Heart left ventricle (tissue), 16 donors: ENCODE measurements at regions not wholly inside any gene's neighbourhood (a gene's known extent, or its start where the extent isn't known, plus 50 kb on each side); places are given as distances from the start of the nearest gene placed in this dataset.
"Not testable (repeated sequence)": the region's sequence is repeated elsewhere in the genome, so short reads cannot be mapped to it uniquely, and the experiment has no call there.

Experiments used
- ATAC-seq, 4 donors: fragments of 200-7000 bp; cut with Tn5 transposase; one replicate each; pipeline ENCODE4 v1.9.1; 2020 to 2022; ENCODE audit warnings: moderate library complexity in 4 of 4, mild to moderate bottlenecking in 3 of 4, moderate number of reproducible peaks in 1 of 4
- DNase-seq, 5 donors: peaks; one replicate each; pipeline ENCODE4 v3.0.0-alpha.2; 2020
- H3K27ac ChIP-seq, 12 donors: fragments of 200-600 bp; sonication (generic) in 4 of 12; one replicate each; pipeline versions ENCODE4 v1.5.0 to v1.8.0; 2016 to 2022; ENCODE audit warnings: mild to moderate bottlenecking in 2 of 12
- H3K27me3 ChIP-seq, 9 donors: fragments of 200-600 bp; sonication (generic) in 2 of 9; one replicate each; pipeline versions ENCODE4 v1.5.1 to v1.8.0; 2016 to 2022; ENCODE audit warnings: mild to moderate bottlenecking in 3 of 9
- H3K36me3 ChIP-seq, 9 donors: fragments of 200-600 bp; sonication (generic) in 2 of 9; one replicate each; pipeline versions ENCODE4 v1.5.0 to v1.8.0; 2018 to 2022; ENCODE audit warnings: mild to moderate bottlenecking in 2 of 9
- H3K4me1 ChIP-seq, 12 donors: fragments of 200-600 bp; sonication (generic) in 4 of 12; one replicate each; pipeline versions ENCODE4 v1.5.0 to v1.8.0; 2016 to 2022; ENCODE audit warnings: mild to moderate bottlenecking in 3 of 12
- H3K4me3 ChIP-seq, 12 donors: fragments of 200-600 bp; sonication (generic) in 4 of 12; one replicate each; pipeline versions ENCODE4 v1.5.0 to v1.8.0; 2017 to 2022; ENCODE audit warnings: mild to moderate bottlenecking in 9 of 12, moderate library complexity in 4 of 12
- H3K9me3 ChIP-seq, 12 donors: fragments of 200-600 bp; sonication (generic) in 4 of 12; one replicate each; pipeline versions ENCODE4 v1.5.0 to v1.8.0; 2016 to 2022; ENCODE audit warnings: mild to moderate bottlenecking in 1 of 12
- CTCF ChIP-seq, 12 donors: fragments of 200-600 bp; sonication (generic) in 4 of 12; IDR thresholded peaks; one replicate each; pipeline versions ENCODE4 v1.5.0 to v1.8.0; 2018 to 2022; ENCODE audit warnings: antibody characterized with exemption in 12 of 12, mild to moderate bottlenecking in 5 of 12
- POLR2A ChIP-seq, 2 donors: fragments of 450-650 bp; IDR thresholded peaks; one replicate each; pipeline ENCODE4 v1.6.1; 2017; ENCODE audit warnings: antibody characterized with exemption in 2 of 2, mild to moderate bottlenecking in 2 of 2, moderate library complexity in 2 of 2
- WGBS, 4 donors: extraction: QIAGEN DNeasy Blood & Tissue Kit in 2 of 4; methylation state at CpG; one replicate each; pipeline versions ENCODE4 v1.1.5 to v1.1.7; 2013 to 2018; 5-methylcytosine and 5-hydroxymethylcytosine counted together
- intact Hi-C, 10 donors: fragments of 100-400 bp; cut with DNase I; formaldehyde crosslinking; loops; one replicate each; pipeline versions ENCODE4 v1.11.1 to v1.14.2; 2022
- donor health status: ischemic (EF 13 %, LVEDD 7.1; RV severe dilation, severe dysfunction).
- donor health status: healthy with polysubstance abuse.
- donor health status: DM: no; HTN: yes; CAD: no.
- donor health status: DM: no; HTN: no; CAD: no.
- donor health status: ischemic (EF 25% LVEDD 6.9; RV normal size, moderate dysfunction).
- donor health status: ischemic (EF 25% LVEDD 5.7; RV mildly dilated, moderate dysfunction).
- donor health status: healthy.
- donor health status: DM: yes; HTN: yes; CAD: no.
- donor health status: ischemic (EF 35%, LVEDD 5.7; RV mildly dilated, moderate dysfunction).
- donor health status: nonischemic (EF 11% LVEDD 7.7; RV severe dilation, severe dysfunction).
- donor health status: DM: yes; HTN: yes; CAD: no.
- donor health status: PGD.
- donor health status: ischemic (EF 29% LVEDD 5.4; RV normal size, mild dysfunction).
- donor health status: nonischemic (EF 23%, LVEDD 6.1; RV moderate dilation, normal function).

GRCh38 chrX:13482746-13483541, 86.5 kb upstream of the EGFL6 start:
- intact Hi-C loops: loop anchor here in 6 of 10 donors (10.0 kb wide), 5 partner anchors 118 to 668 kb away; no protein-coding TSS in a partner anchor
- peak in 1 of 4 donors; percentile 13 for ATAC-seq

GRCh38 chrX:13480780-13481179, 88.6 kb upstream of the EGFL6 start:
- H3K36me3 ChIP-seq, H3K4me3 ChIP-seq, H3K27ac ChIP-seq, H3K9me3 ChIP-seq, DNase-seq, ATAC-seq: not testable (repeated sequence)
- 74 to 97% (median 87%) methylated on average over 2 of the region's 2 CpGs for WGBS, 4 donors
- intact Hi-C loops: loop anchor here in 6 of 10 donors (10.0 kb wide), 5 partner anchors 116 to 666 kb away; no protein-coding TSS in a partner anchor
- H3K27me3 ChIP-seq: peaks cover 0 to 45% (median 0%) of the 10 kb centered on the region in 9 donors
- H3K4me1 ChIP-seq: peaks cover 0 to 11% (median 0%) of the 10 kb centered on the region in 12 donors

More at GRCh38 chrX:13482746-13483541, 86.5 kb upstream of the EGFL6 start:
- Histone ChIP-seq H3K36me3 (no peaks in the 10 kb centered on the region), H3K9me3 (no peaks in the 10 kb centered on the region), H3K27me3 (peaks cover 0 to 47% (median 0%) of the 10 kb centered on the region in 9 donors), H3K4me1 (peaks cover 0 to 20% (median 7%) of the 10 kb centered on the region in 12 donors), H3K4me3 (no peak overlapping the region), H3K27ac (peak overlapping the region in 5 of 12 donors; percentile 18 to 79 (median 58))
- DNase-seq: no peak
- 63 to 70% (median 70%) methylated on average over 9 of the region's 9 CpGs for WGBS, 4 donors
- no peak for TF ChIP-seq POLR2A (IDR thresholded peaks at IDR 0.05)
- no peak for TF ChIP-seq CTCF (IDR thresholded peaks at IDR 0.05)

- TF ChIP-seq POLR2A (IDR thresholded peaks at IDR 0.05) (no peak), CTCF (IDR thresholded peaks at IDR 0.05) (no peak)
- ATAC-seq (peak; percentile 75 to 89 (median 85)), DNase-seq (no peak)
- H3K4me3 ChIP-seq: no peak overlapping the region
- peak overlapping the region in 5 of 12 donors; percentile 14 to 85 (median 39) for H3K27ac ChIP-seq
- H3K9me3 ChIP-seq: no peaks in the 10 kb centered on the region
- peaks cover 0 to 39% (median 0%) of the 10 kb centered on the region in 9 donors for H3K27me3 ChIP-seq
- H3K36me3 ChIP-seq: no peaks in the 10 kb centered on the region
- intact Hi-C loops: loop anchor here in 5 of 10 donors (5.0 to 10.0 kb wide), 4 partner anchors 115 to 365 kb away; no protein-coding TSS in a partner anchor
- WGBS, 4 donors: 51 to 70% (median 65%) methylated on average over 2 of the region's 2 CpGs
- peaks cover 0 to 11% (median 0%) of the 10 kb centered on the region in 12 donors for H3K4me1 ChIP-seq
These were observed 90.0 kb upstream of the EGFL6 start for GRCh38 chrX:13479452-13479813.

GRCh38 chrX:13478740-13479451, 90.5 kb upstream of the EGFL6 start:
- TF ChIP-seq POLR2A (IDR thresholded peaks at IDR 0.05): no peak
- Histone ChIP-seq H3K36me3 (no peaks in the 10 kb centered on the region), H3K27me3 (peaks cover 0 to 35% (median 0%) of the 10 kb centered on the region in 9 donors), H3K27ac (peak overlapping the region in 5 of 12 donors; percentile 14 to 85 (median 39)), H3K4me3 (no peak overlapping the region), H3K4me1 (peaks cover 0 to 12% (median 0%) of the 10 kb centered on the region in 12 donors), H3K9me3 (no peaks in the 10 kb centered on the region)
- intact Hi-C loops: loop anchor here in 5 of 10 donors (5.0 to 10.0 kb wide), 4 partner anchors 114 to 364 kb away; no protein-coding TSS in a partner anchor
- DNase-seq: peak in 1 of 5 donors; percentile 29
- ATAC-seq: peak; percentile 77 to 92 (median 90)
- 47 to 63% (median 60%) methylated on average over 5 to 6 of the region's 6 CpGs for whole genome bisulfite sequencing, 4 donors
